HL-60 (cell line): ENCODE measurements at regions not wholly inside any gene's neighbourhood (a gene's known extent, or its start where the extent isn't known, plus 50 kb on each side); places are given as distances from the start of the nearest gene placed in this dataset.

ENCODE experiments used
- DNase-seq, 2 experiments: peaks; one replicate each; pipeline ENCODE4 v3.0.0-alpha.2; 2010 to 2020; ENCODE audit warnings: low read depth in 1 of 2, low spot score in 1 of 2
- H3K27ac ChIP-seq: fragments of 250-450 bp; sonication (Bioruptor Pico); replicated peaks from 2 replicates; pipeline ENCODE4 v1.5.1; 2020; ENCODE audit warnings: mild to moderate bottlenecking, moderate library complexity
- H3K27me3 ChIP-seq: fragments of 250-450 bp; sonication (Bioruptor Pico); 2 replicates; pipeline ENCODE4 v1.5.1; 2021; ENCODE audit warnings: mild to moderate bottlenecking, moderate library complexity; ENCODE audit not compliant: insufficient read depth, poor library complexity, severe bottlenecking
- H3K4me3 ChIP-seq: replicated peaks from 2 replicates; pipeline ENCODE4 v1.5.1; 2011; ENCODE audit warnings: mild to moderate bottlenecking, control low read depth, low read length; ENCODE audit not compliant: insufficient read depth
- GABPA ChIP-seq: IDR thresholded peaks from 2 replicates; pipeline ENCODE4 v1.6.1; 2012; ENCODE audit warnings: low read depth
- POLR2AphosphoS5 ChIP-seq: IDR thresholded peaks from 2 replicates; pipeline ENCODE4 v1.6.1; 2012; ENCODE audit warnings: low read depth
- SPI1 ChIP-seq: IDR thresholded peaks from 2 replicates; pipeline ENCODE4 v1.6.1; 2012; ENCODE audit warnings: low read depth, mild to moderate bottlenecking, borderline replicate concordance
- TF ChIP-seq, protein P1 (sequence below): IDR thresholded peaks from one replicate; pipeline ENCODE4 v1.5.1; 2011; ENCODE audit warnings: low read length, control low read depth, inconsistent platforms; ENCODE audit not compliant: insufficient read depth
- TF ChIP-seq, protein P2 (sequence below): IDR thresholded peaks from 2 replicates; pipeline ENCODE4 v1.6.1; 2012; ENCODE audit warnings: low read depth; ENCODE audit not compliant: insufficient replicate concordance

DNA sequence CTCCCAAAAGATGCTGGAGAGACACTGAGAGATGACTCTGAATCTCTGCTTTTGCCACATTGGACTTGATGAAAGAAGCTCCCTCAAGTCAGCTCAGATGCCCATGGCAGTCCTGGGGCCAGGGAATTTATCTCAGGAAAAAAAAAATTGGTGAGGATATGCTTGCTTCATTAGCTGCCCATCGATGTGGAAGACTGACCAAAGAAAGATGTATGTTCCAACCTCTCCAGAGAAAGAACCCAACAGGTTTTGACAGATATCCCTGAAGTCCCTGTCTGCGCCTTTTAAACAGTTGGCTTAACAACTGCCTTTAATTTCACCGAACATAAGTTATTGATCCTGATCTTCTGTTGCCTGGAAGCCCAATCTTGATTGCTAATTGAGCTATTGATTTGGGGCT lies 137.4 kb downstream of the TMEM114 start:
- no peak overlapping the region for H3K4me3 ChIP-seq
- H3K27me3 ChIP-seq: peaks cover 5% of the 10 kb centered on the region
- DNase-seq: no peak
- no peak overlapping the region for H3K27ac ChIP-seq
- TF ChIP-seq, protein P1, sequence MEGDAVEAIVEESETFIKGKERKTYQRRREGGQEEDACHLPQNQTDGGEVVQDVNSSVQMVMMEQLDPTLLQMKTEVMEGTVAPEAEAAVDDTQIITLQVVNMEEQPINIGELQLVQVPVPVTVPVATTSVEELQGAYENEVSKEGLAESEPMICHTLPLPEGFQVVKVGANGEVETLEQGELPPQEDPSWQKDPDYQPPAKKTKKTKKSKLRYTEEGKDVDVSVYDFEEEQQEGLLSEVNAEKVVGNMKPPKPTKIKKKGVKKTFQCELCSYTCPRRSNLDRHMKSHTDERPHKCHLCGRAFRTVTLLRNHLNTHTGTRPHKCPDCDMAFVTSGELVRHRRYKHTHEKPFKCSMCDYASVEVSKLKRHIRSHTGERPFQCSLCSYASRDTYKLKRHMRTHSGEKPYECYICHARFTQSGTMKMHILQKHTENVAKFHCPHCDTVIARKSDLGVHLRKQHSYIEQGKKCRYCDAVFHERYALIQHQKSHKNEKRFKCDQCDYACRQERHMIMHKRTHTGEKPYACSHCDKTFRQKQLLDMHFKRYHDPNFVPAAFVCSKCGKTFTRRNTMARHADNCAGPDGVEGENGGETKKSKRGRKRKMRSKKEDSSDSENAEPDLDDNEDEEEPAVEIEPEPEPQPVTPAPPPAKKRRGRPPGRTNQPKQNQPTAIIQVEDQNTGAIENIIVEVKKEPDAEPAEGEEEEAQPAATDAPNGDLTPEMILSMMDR: no peak
- TF ChIP-seq GABPA (no peak), POLR2AphosphoS5 (no peak), SPI1 (no peak)
- TF ChIP-seq, protein P2, sequence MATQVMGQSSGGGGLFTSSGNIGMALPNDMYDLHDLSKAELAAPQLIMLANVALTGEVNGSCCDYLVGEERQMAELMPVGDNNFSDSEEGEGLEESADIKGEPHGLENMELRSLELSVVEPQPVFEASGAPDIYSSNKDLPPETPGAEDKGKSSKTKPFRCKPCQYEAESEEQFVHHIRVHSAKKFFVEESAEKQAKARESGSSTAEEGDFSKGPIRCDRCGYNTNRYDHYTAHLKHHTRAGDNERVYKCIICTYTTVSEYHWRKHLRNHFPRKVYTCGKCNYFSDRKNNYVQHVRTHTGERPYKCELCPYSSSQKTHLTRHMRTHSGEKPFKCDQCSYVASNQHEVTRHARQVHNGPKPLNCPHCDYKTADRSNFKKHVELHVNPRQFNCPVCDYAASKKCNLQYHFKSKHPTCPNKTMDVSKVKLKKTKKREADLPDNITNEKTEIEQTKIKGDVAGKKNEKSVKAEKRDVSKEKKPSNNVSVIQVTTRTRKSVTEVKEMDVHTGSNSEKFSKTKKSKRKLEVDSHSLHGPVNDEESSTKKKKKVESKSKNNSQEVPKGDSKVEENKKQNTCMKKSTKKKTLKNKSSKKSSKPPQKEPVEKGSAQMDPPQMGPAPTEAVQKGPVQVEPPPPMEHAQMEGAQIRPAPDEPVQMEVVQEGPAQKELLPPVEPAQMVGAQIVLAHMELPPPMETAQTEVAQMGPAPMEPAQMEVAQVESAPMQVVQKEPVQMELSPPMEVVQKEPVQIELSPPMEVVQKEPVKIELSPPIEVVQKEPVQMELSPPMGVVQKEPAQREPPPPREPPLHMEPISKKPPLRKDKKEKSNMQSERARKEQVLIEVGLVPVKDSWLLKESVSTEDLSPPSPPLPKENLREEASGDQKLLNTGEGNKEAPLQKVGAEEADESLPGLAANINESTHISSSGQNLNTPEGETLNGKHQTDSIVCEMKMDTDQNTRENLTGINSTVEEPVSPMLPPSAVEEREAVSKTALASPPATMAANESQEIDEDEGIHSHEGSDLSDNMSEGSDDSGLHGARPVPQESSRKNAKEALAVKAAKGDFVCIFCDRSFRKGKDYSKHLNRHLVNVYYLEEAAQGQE: no peak

DNA sequence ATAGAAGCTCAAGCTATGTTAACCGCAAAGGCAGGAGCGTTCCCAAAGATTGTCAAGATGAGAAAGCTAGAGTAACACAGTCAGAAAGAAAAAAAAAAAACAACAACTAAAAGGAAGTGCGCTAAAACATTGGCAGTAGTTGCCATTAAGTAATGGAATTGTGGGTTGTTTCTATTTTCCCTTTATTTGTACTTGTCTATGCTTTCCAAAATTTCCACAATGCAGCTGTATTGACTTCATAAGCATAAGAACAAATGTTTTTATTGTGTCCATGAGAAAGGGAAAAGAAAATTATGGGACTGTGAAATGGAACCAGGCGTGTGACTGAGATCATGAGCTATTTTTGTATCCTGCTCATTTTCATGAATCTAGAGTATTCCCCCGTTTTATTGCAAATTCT lies 153.4 kb downstream of the TMEM114 start:
- no peak for DNase-seq
- no peaks in the 10 kb centered on the region for H3K27me3 ChIP-seq
- no peak overlapping the region for H3K27ac ChIP-seq
- no peak overlapping the region for H3K4me3 ChIP-seq
- no peak for TF ChIP-seq POLR2AphosphoS5

DNA sequence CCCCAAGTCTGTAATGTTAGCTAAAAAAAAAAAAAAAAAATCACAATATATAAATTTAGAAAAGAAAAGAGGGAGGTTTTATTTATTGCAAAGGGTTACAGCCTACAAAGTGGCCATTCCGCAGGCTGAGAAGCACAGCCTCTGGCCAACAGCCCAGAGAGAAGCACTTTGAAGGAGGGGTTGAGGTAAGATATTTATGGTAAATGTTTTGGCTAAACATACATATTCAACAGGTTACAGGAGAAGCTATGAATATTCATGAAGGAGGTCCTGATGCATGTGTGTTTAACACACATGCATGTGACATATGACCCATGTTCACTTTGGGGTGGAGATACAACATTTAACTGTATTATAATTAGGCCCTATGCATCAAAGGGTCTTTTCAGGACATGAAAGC lies 158.5 kb downstream of the TMEM114 start:
- Histone ChIP-seq H3K27me3 (no peaks in the 10 kb centered on the region), H3K27ac (no peak overlapping the region), H3K4me3 (no peak overlapping the region)
- TF ChIP-seq, protein P1: no peak
- TF ChIP-seq GABPA (no peak), SPI1 (no peak), POLR2AphosphoS5 (no peak)
- TF ChIP-seq, protein P2: no peak
- DNase-seq: no peak

DNA sequence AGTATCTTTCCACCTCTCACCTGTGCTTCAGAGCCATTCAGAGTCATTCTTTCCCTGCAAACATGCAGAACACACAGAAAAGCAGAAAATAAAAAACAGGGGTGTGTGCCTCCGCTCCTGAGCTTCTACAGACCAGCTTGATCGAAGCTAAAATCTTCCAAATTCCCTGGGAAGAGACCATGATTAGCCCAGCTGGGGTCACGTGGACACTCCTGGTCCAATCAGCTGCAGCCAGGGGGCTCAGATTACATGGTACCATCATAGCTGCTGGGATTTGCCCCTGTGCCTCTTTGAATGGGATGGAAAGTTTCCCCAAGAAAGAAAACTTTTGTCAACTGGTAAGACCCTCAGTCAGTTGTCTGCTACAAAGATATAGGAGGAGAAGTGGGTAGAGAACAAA lies 159.9 kb downstream of the TMEM114 start:
- DNase-seq: no peak
- H3K4me3 ChIP-seq: no peak overlapping the region
- TF ChIP-seq GABPA: no peak
- no peak for TF ChIP-seq SPI1
- TF ChIP-seq, protein P2: no peak
- TF ChIP-seq, protein P1: no peak
- no peak overlapping the region for H3K27ac ChIP-seq
- no peaks in the 10 kb centered on the region for H3K27me3 ChIP-seq
